Naive thymus-derived CD4-positive, alpha-beta T cell (primary cell): ENCODE measurements at regions not wholly inside any gene's neighbourhood (a gene's known extent, or its start where the extent isn't known, plus 50 kb on each side); places are given as distances from the start of the nearest gene placed in this dataset.

Source experiments
- ATAC-seq: fragments of 150-1000 bp; cut with Tn5 transposase; 2 replicates; pipeline ENCODE4 v1.10.0; 2021; ENCODE audit warnings: mild to moderate bottlenecking, moderate library complexity
- CTCF ChIA-PET: fragments of 350-600 bp; sonication (Branson Sonifier 250); formaldehyde crosslinking; loops from one replicate; lab custom pipeline; 2021; ENCODE audit warnings: antibody characterized with exemption; lab: Charles Lee
- POLR2A ChIA-PET: fragments of 350-600 bp; sonication (Branson Sonifier 250); formaldehyde crosslinking; loops from one replicate; lab custom pipeline; 2021; ENCODE audit warnings: antibody characterized with exemption, inconsistent platforms; lab: Charles Lee
- DNase-seq, 9 donors: peaks; one replicate each; pipeline versions ENCODE4 v3.0.0 to v3.0.0-alpha.2; 2020 to 2022; ENCODE audit warnings: mixed read lengths in 1 of 9
- H3K27ac ChIP-seq: one replicate; pipeline ENCODE4 v1.7.0; 2013; ENCODE audit warnings: mild to moderate bottlenecking, low read depth, low read length, moderate library complexity
- H3K27me3 ChIP-seq, 2 donors: one replicate each; pipeline ENCODE4 v1.7.0; 2013; ENCODE audit warnings: low read length in 2 of 2, mild to moderate bottlenecking in 2 of 2, moderate library complexity in 2 of 2; ENCODE audit not compliant: control insufficient read depth in 2 of 2, insufficient read depth in 2 of 2
- H3K36me3 ChIP-seq, 3 experiments: 1 replicate in 2 of 3; 2 replicates in 1 of 3; pipeline ENCODE4 v1.7.0; 2013; ENCODE audit warnings: low read length in 3 of 3, mild to moderate bottlenecking in 3 of 3, moderate library complexity in 1 of 3; ENCODE audit not compliant: insufficient read depth in 3 of 3, control insufficient read depth in 2 of 3
- H3K4me1 ChIP-seq, 2 donors: one replicate each; pipeline ENCODE4 v1.7.0; 2013; ENCODE audit warnings: low read length in 2 of 2, mild to moderate bottlenecking in 2 of 2, moderate library complexity in 1 of 2; ENCODE audit not compliant: control insufficient read depth in 2 of 2, insufficient read depth in 2 of 2
- H3K4me3 ChIP-seq: 2 replicates; pipeline ENCODE4 v1.7.0; 2013; ENCODE audit warnings: mild to moderate bottlenecking, low read length
- H3K9me3 ChIP-seq, 3 experiments: 1 replicate in 2 of 3; 2 replicates in 1 of 3; pipeline ENCODE4 v1.7.0; 2013; ENCODE audit warnings: low read length in 3 of 3; ENCODE audit not compliant: control insufficient read depth in 2 of 3
- H3K27ac Mint-ChIP-seq, 9 donors: one replicate each; pipeline ENCODE4 v1.8.0; 2020 to 2022; ENCODE audit warnings: mixed read lengths in 9 of 9, mild to moderate bottlenecking in 8 of 9, moderate library complexity in 5 of 9, inconsistent platforms in 2 of 9
- H3K27me3 Mint-ChIP-seq, 5 donors: one replicate each; pipeline ENCODE4 v1.8.0; 2021 to 2022; ENCODE audit warnings: mixed read lengths in 5 of 5, mild to moderate bottlenecking in 1 of 5
- H3K36me3 Mint-ChIP-seq, 5 donors: one replicate each; pipeline ENCODE4 v1.8.0; 2020 to 2022; ENCODE audit warnings: mixed read lengths in 5 of 5, mild to moderate bottlenecking in 3 of 5, inconsistent platforms in 1 of 5
- H3K4me1 Mint-ChIP-seq, 7 donors: one replicate each; pipeline ENCODE4 v1.8.0; 2020 to 2022; ENCODE audit warnings: mixed read lengths in 7 of 7, mild to moderate bottlenecking in 3 of 7, inconsistent platforms in 1 of 7
- H3K4me3 Mint-ChIP-seq, 10 donors: one replicate each; pipeline ENCODE4 v1.8.0; 2020 to 2022; ENCODE audit warnings: mild to moderate bottlenecking in 10 of 10, mixed read lengths in 10 of 10, moderate library complexity in 6 of 10, inconsistent platforms in 2 of 10
- H3K9me3 Mint-ChIP-seq, 11 donors: one replicate each; pipeline ENCODE4 v1.8.0; 2020 to 2022; ENCODE audit warnings: mixed read lengths in 11 of 11, mild to moderate bottlenecking in 4 of 11, inconsistent platforms in 1 of 11, moderate library complexity in 1 of 11
- intact Hi-C, 2 donors: fragments of 100-400 bp; cut with micrococcal nuclease; formaldehyde crosslinking; loops; one replicate each; pipeline ENCODE4 v1.15.1; 2023

- H3K9me3 ChIP-seq = no peaks in the 10 kb centered on the region
- no peaks in the 10 kb centered on the region for H3K4me1 ChIP-seq
- peaks cover 0 to 4% (median 0%) of the 10 kb centered on the region in 11 donors for H3K9me3 Mint-ChIP-seq
- no peaks in the 10 kb centered on the region for H3K27me3 Mint-ChIP-seq
- H3K27ac Mint-ChIP-seq = no peak overlapping the region
- H3K4me3 Mint-ChIP-seq = no peak overlapping the region
- no peak overlapping the region for H3K27ac ChIP-seq
- intact Hi-C loops = no loop called here
- H3K36me3 Mint-ChIP-seq = no peaks in the 10 kb centered on the region
- no peaks in the 10 kb centered on the region for H3K27me3 ChIP-seq
- ChIA-PET CTCF (no interaction called here), POLR2A (no interaction called here)
- ATAC-seq (no peak), DNase-seq (no peak)
- H3K4me1 Mint-ChIP-seq = peaks cover 0 to 2% (median 0%) of the 10 kb centered on the region in 7 donors
- H3K36me3 ChIP-seq = no peaks in the 10 kb centered on the region
- no peak overlapping the region for H3K4me3 ChIP-seq
Observed at GRCh38 chr4:124866301-124866700, 153.8 kb upstream of the ANKRD50 start.

GRCh38 chr4:124863040-124863545, 150.6 kb upstream of the ANKRD50 start:
- no peaks in the 10 kb centered on the region for H3K9me3 ChIP-seq
- no peak overlapping the region for H3K27ac ChIP-seq
- Mint-ChIP-seq H3K4me1 (no peaks in the 10 kb centered on the region), H3K9me3 (peaks cover 0 to 1% (median 0%) of the 10 kb centered on the region in 11 donors), H3K27me3 (no peaks in the 10 kb centered on the region), H3K27ac (no peak overlapping the region), H3K36me3 (no peaks in the 10 kb centered on the region), H3K4me3 (no peak overlapping the region)
- ATAC-seq (no peak), DNase-seq (no peak)
- ChIA-PET POLR2A (no interaction called here), CTCF (no interaction called here)
- H3K4me1 ChIP-seq = no peaks in the 10 kb centered on the region
- H3K4me3 ChIP-seq = no peak overlapping the region
- H3K36me3 ChIP-seq = no peaks in the 10 kb centered on the region
- no peaks in the 10 kb centered on the region for H3K27me3 ChIP-seq
- intact Hi-C loops = no loop called here

GRCh38 chr4:124862261-124862660, 149.7 kb upstream of the ANKRD50 start:
- no peak overlapping the region for H3K4me3 Mint-ChIP-seq
- intact Hi-C loops = no loop called here
- H3K36me3 ChIP-seq = no peaks in the 10 kb centered on the region
- DNase-seq (no peak), ATAC-seq (no peak)
- no peaks in the 10 kb centered on the region for H3K4me1 ChIP-seq
- peaks cover 0 to 6% (median 0%) of the 10 kb centered on the region in 11 donors for H3K9me3 Mint-ChIP-seq
- ChIA-PET CTCF (no interaction called here), POLR2A (no interaction called here)
- no peak overlapping the region for H3K4me3 ChIP-seq
- no peaks in the 10 kb centered on the region for H3K27me3 ChIP-seq
- no peak overlapping the region for H3K27ac ChIP-seq
- H3K27me3 Mint-ChIP-seq = no peaks in the 10 kb centered on the region
- no peaks in the 10 kb centered on the region for H3K4me1 Mint-ChIP-seq
- H3K36me3 Mint-ChIP-seq = no peaks in the 10 kb centered on the region
- H3K27ac Mint-ChIP-seq = no peak overlapping the region
- H3K9me3 ChIP-seq = no peaks in the 10 kb centered on the region

GRCh38 chr4:124861761-124862160, 149.2 kb upstream of the ANKRD50 start:
- no peaks in the 10 kb centered on the region for H3K9me3 ChIP-seq
- no peak overlapping the region for H3K4me3 ChIP-seq
- no peaks in the 10 kb centered on the region for H3K4me1 ChIP-seq
- H3K27me3 ChIP-seq = no peaks in the 10 kb centered on the region
- no peak overlapping the region for H3K4me3 Mint-ChIP-seq
- peaks cover 0 to 6% (median 0%) of the 10 kb centered on the region in 11 donors for H3K9me3 Mint-ChIP-seq
- CTCF ChIA-PET = no interaction called here
- DNase-seq (no peak), ATAC-seq (no peak)
- H3K27ac ChIP-seq = no peak overlapping the region
- H3K27ac Mint-ChIP-seq = no peak overlapping the region
- no peaks in the 10 kb centered on the region for H3K27me3 Mint-ChIP-seq
- intact Hi-C loops = no loop called here
- no peaks in the 10 kb centered on the region for H3K36me3 Mint-ChIP-seq
- no peaks in the 10 kb centered on the region for H3K36me3 ChIP-seq
- POLR2A ChIA-PET = no interaction called here
- H3K4me1 Mint-ChIP-seq = no peaks in the 10 kb centered on the region

- ATAC-seq = no peak
- Mint-ChIP-seq H3K4me1 (no peaks in the 10 kb centered on the region), H3K36me3 (no peaks in the 10 kb centered on the region), H3K4me3 (no peak overlapping the region), H3K27ac (no peak overlapping the region), H3K9me3 (peaks cover 0 to 6% (median 3%) of the 10 kb centered on the region in 11 donors), H3K27me3 (no peaks in the 10 kb centered on the region)
- Histone ChIP-seq H3K4me3 (no peak overlapping the region), H3K9me3 (no peaks in the 10 kb centered on the region), H3K27me3 (no peaks in the 10 kb centered on the region), H3K4me1 (no peaks in the 10 kb centered on the region), H3K36me3 (no peaks in the 10 kb centered on the region), H3K27ac (no peak overlapping the region)
- POLR2A ChIA-PET = no interaction called here
- CTCF ChIA-PET = no interaction called here
- intact Hi-C loops = no loop called here
- DNase-seq = no peak
Observed at GRCh38 chr4:124854968-124855367, 142.4 kb upstream of the ANKRD50 start.

- CTCF ChIA-PET = no interaction called here
- Mint-ChIP-seq H3K27ac (no peak overlapping the region), H3K4me3 (no peak overlapping the region), H3K4me1 (no peaks in the 10 kb centered on the region), H3K36me3 (no peaks in the 10 kb centered on the region), H3K27me3 (no peaks in the 10 kb centered on the region), H3K9me3 (peaks cover 0 to 4% (median 0%) of the 10 kb centered on the region in 11 donors)
- Histone ChIP-seq H3K4me3 (no peak overlapping the region), H3K27me3 (no peaks in the 10 kb centered on the region), H3K36me3 (no peaks in the 10 kb centered on the region), H3K9me3 (no peaks in the 10 kb centered on the region), H3K4me1 (no peaks in the 10 kb centered on the region), H3K27ac (no peak overlapping the region)
- DNase-seq (no peak), ATAC-seq (no peak)
- POLR2A ChIA-PET = no interaction called here
- intact Hi-C loops = no loop called here
Observed at GRCh38 chr4:124851741-124852140, 139.2 kb upstream of the ANKRD50 start.

GRCh38 chr4:124846306-124846705, 133.8 kb upstream of the ANKRD50 start:
- H3K4me1 ChIP-seq = no peaks in the 10 kb centered on the region
- H3K9me3 Mint-ChIP-seq = peaks cover 1 to 26% (median 8%) of the 10 kb centered on the region in 11 donors
- no peak for ATAC-seq
- no peak overlapping the region for H3K4me3 ChIP-seq
- H3K36me3 Mint-ChIP-seq = no peaks in the 10 kb centered on the region
- H3K36me3 ChIP-seq = no peaks in the 10 kb centered on the region
- no peak overlapping the region for H3K4me3 Mint-ChIP-seq
- H3K27me3 ChIP-seq = no peaks in the 10 kb centered on the region
- H3K27me3 Mint-ChIP-seq = no peaks in the 10 kb centered on the region
- H3K4me1 Mint-ChIP-seq = no peaks in the 10 kb centered on the region
- H3K9me3 ChIP-seq = no peaks in the 10 kb centered on the region
- intact Hi-C loops = no loop called here
- no peak overlapping the region for H3K27ac Mint-ChIP-seq
- DNase-seq = no peak
- ChIA-PET POLR2A (no interaction called here), CTCF (no interaction called here)
- H3K27ac ChIP-seq = no peak overlapping the region
